ENCODE measurements at regions not wholly inside any gene's neighbourhood (a gene's known extent, or its start where the extent isn't known, plus 50 kb on each side); places are given as distances from the start of the nearest gene placed in this dataset.

- DNase-seq, result no peak
Measured at GRCh38 chr9:80592413-80592812, 1020.6 kb downstream of the TLE4 start.

- no peak for DNase-seq
Measured at GRCh38 chr9:80586786-80587330, 1015.1 kb downstream of the TLE4 start.

GRCh38 chr9:80571953-80572352, 1000.2 kb downstream of the TLE4 start:
- no peak for DNase-seq

GRCh38 chr9:80569236-80569635, 997.5 kb downstream of the TLE4 start:
- DNase-seq, result no peak

GRCh38 chr9:80561526-80561925, 989.8 kb downstream of the TLE4 start:
- no peak for DNase-seq

GRCh38 chr9:80560976-80561375, 989.2 kb downstream of the TLE4 start:
- DNase-seq, result no peak

GRCh38 chr9:80557256-80557655, 985.5 kb downstream of the TLE4 start:
- no peak for DNase-seq

- DNase-seq, result no peak
Measured at GRCh38 chr9:80556631-80557030, 984.9 kb downstream of the TLE4 start.

- no peak for DNase-seq
Measured at GRCh38 chr9:80555782-80556325, 984.1 kb downstream of the TLE4 start.

GRCh38 chr9:80554856-80555255, 983.1 kb downstream of the TLE4 start:
- no peak for DNase-seq

GRCh38 chr9:80554301-80554700, 982.5 kb downstream of the TLE4 start:
- DNase-seq, result no peak

- DNase-seq, result no peak
Measured at GRCh38 chr9:80552931-80553330, 981.2 kb downstream of the TLE4 start.

GRCh38 chr9:80550181-80550580, 978.4 kb downstream of the TLE4 start:
- DNase-seq, result no peak

GRCh38 chr9:80547613-80548012, 975.8 kb downstream of the TLE4 start:
- DNase-seq, result no peak

- DNase-seq, result no peak
Measured at GRCh38 chr9:80540387-80540786, 968.6 kb downstream of the TLE4 start.

- no peak for DNase-seq
Measured at GRCh38 chr9:80538976-80539375, 967.2 kb downstream of the TLE4 start.

- no peak for DNase-seq
Measured at GRCh38 chr9:80522465-80522864, 950.7 kb downstream of the TLE4 start.

GRCh38 chr9:80521151-80521550, 949.4 kb downstream of the TLE4 start:
- DNase-seq, result no peak

- no peak for DNase-seq
Measured at GRCh38 chr9:80520231-80520630, 948.5 kb downstream of the TLE4 start.

- DNase-seq, result no peak
Measured at GRCh38 chr9:80518441-80518840, 946.7 kb downstream of the TLE4 start.

- no peak for DNase-seq
Measured at GRCh38 chr9:80516679-80517078, 944.9 kb downstream of the TLE4 start.

- no peak for DNase-seq
Measured at GRCh38 chr9:80509358-80509757, 937.6 kb downstream of the TLE4 start.

GRCh38 chr9:80507611-80508010, 935.8 kb downstream of the TLE4 start:
- no peak for DNase-seq

GRCh38 chr9:80504601-80505230, 933.0 kb downstream of the TLE4 start:
- no peak for DNase-seq

Measured in amniotic stem cell (primary cell).